ENCODE measurements at regions not wholly inside any gene's neighbourhood (a gene's known extent, or its start where the extent isn't known, plus 50 kb on each side); places are given as distances from the start of the nearest gene placed in this dataset.

DNA sequence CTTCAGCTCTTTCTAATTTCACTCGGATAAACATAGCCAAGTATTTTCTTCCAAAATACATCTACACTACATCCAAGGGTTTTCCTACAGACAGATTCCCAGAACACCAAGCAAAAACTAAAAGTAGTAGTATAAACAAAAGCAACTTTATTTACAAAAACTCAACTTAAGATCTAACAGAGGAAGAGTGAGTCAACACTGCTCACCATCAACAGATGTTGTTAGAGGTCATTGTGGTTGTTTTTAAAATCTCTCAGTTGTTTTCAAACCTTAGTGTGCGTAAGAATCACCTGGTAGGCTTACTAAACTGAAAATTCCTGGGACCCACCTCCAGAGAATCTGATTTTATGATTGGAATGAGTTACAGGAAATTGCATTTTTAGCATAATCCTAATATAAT, 631.7 kb upstream of the SGCG start:
- no peaks in the 10 kb centered on the region for H3K9me3 ChIP-seq
- no peaks in the 10 kb centered on the region for H3K4me1 ChIP-seq
- H3K27me3 ChIP-seq = no peaks in the 10 kb centered on the region
- TF ChIP-seq CTCF (IDR thresholded peaks at IDR 0.05) = no peak
- no peaks in the 10 kb centered on the region for H3K36me3 ChIP-seq
- no peak overlapping the region for H3K4me3 ChIP-seq
- H3K27ac ChIP-seq = no peak overlapping the region
- DNase-seq (ENCODE audit: low spot score) = no peak

DNA sequence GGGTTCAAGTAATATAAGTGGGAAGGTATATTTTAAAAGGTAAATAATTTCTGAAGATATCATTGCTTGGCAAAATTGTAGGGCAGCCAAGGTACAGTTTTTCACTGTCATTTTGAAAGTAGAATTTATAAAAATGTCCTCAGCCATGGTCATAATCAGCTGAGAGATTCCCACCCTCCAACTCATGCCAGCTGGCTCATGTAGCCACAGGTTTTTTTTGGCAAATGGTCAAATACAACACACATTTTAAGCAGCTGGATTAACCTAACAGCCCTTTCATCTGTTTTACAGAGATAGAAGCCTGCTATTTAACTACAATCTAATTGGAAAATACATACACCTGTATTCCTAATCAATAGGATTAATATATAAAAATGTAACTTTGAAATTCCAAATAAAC, 619.2 kb upstream of the SGCG start:
- H3K4me3 ChIP-seq = no peak overlapping the region
- no peak for DNase-seq (ENCODE audit: low spot score)
- no peaks in the 10 kb centered on the region for H3K36me3 ChIP-seq
- H3K4me1 ChIP-seq = no peaks in the 10 kb centered on the region
- no peaks in the 10 kb centered on the region for H3K27me3 ChIP-seq
- TF ChIP-seq CTCF (IDR thresholded peaks at IDR 0.05) = no peak
- no peak overlapping the region for H3K27ac ChIP-seq
- peaks cover 0 to 9% of the 10 kb centered on the region in 2 donors for H3K9me3 ChIP-seq

GRCh38 chr13:22562116-22562515, 618.7 kb upstream of the SGCG start:
- Histone ChIP-seq H3K4me1 (no peaks in the 10 kb centered on the region), H3K9me3 (peaks cover 0 to 9% of the 10 kb centered on the region in 2 donors), H3K27ac (no peak overlapping the region), H3K4me3 (no peak overlapping the region), H3K36me3 (no peaks in the 10 kb centered on the region), H3K27me3 (no peaks in the 10 kb centered on the region)
- TF ChIP-seq CTCF (IDR thresholded peaks at IDR 0.05) = no peak
- DNase-seq (ENCODE audit: low spot score) = no peak

- Histone ChIP-seq H3K4me1 (no peaks in the 10 kb centered on the region), H3K36me3 (no peaks in the 10 kb centered on the region), H3K4me3 (no peak overlapping the region), H3K27ac (no peak overlapping the region), H3K27me3 (no peaks in the 10 kb centered on the region), H3K9me3 (peaks cover 0 to 9% of the 10 kb centered on the region in 2 donors)
- DNase-seq (ENCODE audit: low spot score) = no peak
- TF ChIP-seq CTCF (IDR thresholded peaks at IDR 0.05) = no peak
Measured at GRCh38 chr13:22563272-22563671, 617.5 kb upstream of the SGCG start.

DNA sequence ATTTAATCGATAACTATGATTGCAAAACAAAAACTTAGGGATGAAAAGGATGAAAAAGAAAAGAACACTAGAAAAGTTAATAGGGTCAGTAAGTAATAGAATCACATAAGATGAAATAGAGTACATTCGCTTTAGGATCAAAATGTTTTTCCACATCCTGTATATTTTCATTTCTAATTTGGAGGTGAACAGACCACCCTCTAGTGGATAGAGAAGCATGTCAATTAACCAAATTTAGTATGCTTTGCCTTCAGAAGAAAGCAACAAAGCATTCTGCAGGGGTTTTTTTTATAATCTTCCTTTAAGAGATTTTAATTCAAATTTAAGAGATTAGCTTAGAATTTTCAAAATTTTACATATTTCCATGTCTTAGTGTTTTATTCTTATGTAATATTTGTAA, 611.0 kb upstream of the SGCG start:
- no peaks in the 10 kb centered on the region for H3K4me1 ChIP-seq
- no peaks in the 10 kb centered on the region for H3K9me3 ChIP-seq
- H3K27ac ChIP-seq = no peak overlapping the region
- H3K27me3 ChIP-seq = no peaks in the 10 kb centered on the region
- H3K4me3 ChIP-seq = no peak overlapping the region
- DNase-seq (ENCODE audit: low spot score) = no peak
- peak in 1 of 2 donors; percentile 37 for TF ChIP-seq CTCF (IDR thresholded peaks at IDR 0.05)
- no peaks in the 10 kb centered on the region for H3K36me3 ChIP-seq

GRCh38 chr13:22589880-22590279, 590.9 kb upstream of the SGCG start:
- DNase-seq (ENCODE audit: low spot score) = no peak
- Histone ChIP-seq H3K36me3 (no peaks in the 10 kb centered on the region), H3K27ac (no peak overlapping the region), H3K27me3 (no peaks in the 10 kb centered on the region), H3K4me3 (no peak overlapping the region), H3K9me3 (peaks cover 0 to 4% of the 10 kb centered on the region in 2 donors), H3K4me1 (no peaks in the 10 kb centered on the region)
- TF ChIP-seq CTCF (IDR thresholded peaks at IDR 0.05) = no peak

Measured in right atrium auricular region (tissue), 2 donors.